Ovary (tissue), 7 donors: ENCODE measurements at regions not wholly inside any gene's neighbourhood (a gene's known extent, or its start where the extent isn't known, plus 50 kb on each side); places are given as distances from the start of the nearest gene placed in this dataset.

Experiments used
- DNase-seq, 5 donors: peaks; one replicate each; pipeline ENCODE4 v3.0.0-alpha.2; 2019 to 2020
- H3K27ac ChIP-seq, 2 donors: fragments of 200-600 bp; one replicate each; pipeline versions ENCODE4 v1.5.1 to v1.8.0; 2019 to 2022
- H3K27me3 ChIP-seq: fragments of 200-600 bp; one replicate; pipeline ENCODE4 v1.8.0; 2022
- H3K36me3 ChIP-seq: fragments of 200-600 bp; sonication (generic); one replicate; pipeline ENCODE4 v1.5.1; 2019
- H3K4me1 ChIP-seq: one replicate; pipeline ENCODE4 v1.8.1; 2013; ENCODE audit warnings: mild to moderate bottlenecking, moderate library complexity; ENCODE audit not compliant: insufficient read depth
- H3K4me3 ChIP-seq: fragments of 200-600 bp; sonication (generic); one replicate; pipeline ENCODE4 v1.5.1; 2017
- H3K9me3 ChIP-seq, 2 donors: fragments of 200-600 bp in 1 of 2; sonication (generic) in 1 of 2; one replicate each; pipeline versions ENCODE4 v1.5.1 to v1.8.1; 2013 to 2019; ENCODE audit warnings: mild to moderate bottlenecking in 1 of 2, moderate library complexity in 1 of 2
- CTCF ChIP-seq, 3 donors: fragments of 450-650 bp in 2 of 3; fragments of 200-600 bp in 1 of 3; IDR thresholded peaks; one replicate each; pipeline versions ENCODE4 v1.5.1 to v1.8.0; 2016 to 2022; ENCODE audit warnings: antibody characterized with exemption in 3 of 3, mild to moderate bottlenecking in 1 of 3
- EP300 ChIP-seq: sonication (generic); formaldehyde crosslinking; IDR thresholded peaks from one replicate; pipeline ENCODE4 v1.6.1; 2017; ENCODE audit warnings: antibody characterized with exemption
- POLR2A ChIP-seq: fragments of 450-650 bp; IDR thresholded peaks from one replicate; pipeline ENCODE4 v1.6.1; 2017; ENCODE audit warnings: antibody characterized with exemption, mild to moderate bottlenecking, moderate library complexity
- WGBS, 3 donors: extraction: QIAGEN DNeasy Blood & Tissue Kit in 1 of 3; methylation state at CpG; one replicate each; pipeline versions ENCODE4 v1.1.5 to v1.1.7; 2013 to 2017; 5-methylcytosine and 5-hydroxymethylcytosine counted together
- intact Hi-C, 4 donors: fragments of 100-400 bp; cut with DNase I; formaldehyde crosslinking; loops; one replicate each; pipeline versions ENCODE4 v1.11.0 to v1.15.1; 2022 to 2023
- donor health status: DM: no; HTN: no; CAD: no; lungs with moderate emphysema.
- donor health status: DM: no; HTN: no; CAD: no.
- donor health status: Bipolar disorder and iron deficiency.
- donor health status: DM: no; HTN: no; CAD: no.
- donor health status: DM: yes; HTN: yes; CAD: no.

GRCh38 chr5:71922584-71923106, 184.6 kb upstream of the MAP1B start:
- no peak overlapping the region for H3K27ac ChIP-seq
- DNase-seq: no peak
- no peak for TF ChIP-seq POLR2A
- no peak for TF ChIP-seq EP300
- TF ChIP-seq CTCF (IDR thresholded peaks at IDR 0.05): no peak

GRCh38 chr5:71923755-71924154, 183.5 kb upstream of the MAP1B start:
- H3K4me3 ChIP-seq: no peak overlapping the region
- H3K4me1 ChIP-seq: no peaks in the 10 kb centered on the region
- H3K36me3 ChIP-seq: no peaks in the 10 kb centered on the region
- intact Hi-C loops: no loop called here
- H3K27ac ChIP-seq: no peak overlapping the region
- TF ChIP-seq POLR2A (no peak), CTCF (IDR thresholded peaks at IDR 0.05) (no peak), EP300 (no peak)
- 93 to 95% (median 94%) methylated on average over 2 of the region's 2 CpGs for WGBS, 3 donors
- DNase-seq: no peak
- H3K27me3 ChIP-seq: no peaks in the 10 kb centered on the region
- H3K9me3 ChIP-seq: no peaks in the 10 kb centered on the region

More at GRCh38 chr5:71922584-71923106, 184.6 kb upstream of the MAP1B start:
- H3K4me3 ChIP-seq: no peak overlapping the region
- no peaks in the 10 kb centered on the region for H3K27me3 ChIP-seq
- intact Hi-C loops: no loop called here
- H3K36me3 ChIP-seq: no peaks in the 10 kb centered on the region
- no peaks in the 10 kb centered on the region for H3K4me1 ChIP-seq
- H3K9me3 ChIP-seq: no peaks in the 10 kb centered on the region

- H3K4me1 ChIP-seq: no peaks in the 10 kb centered on the region
- no peaks in the 10 kb centered on the region for H3K27me3 ChIP-seq
- DNase-seq: no peak
- no peaks in the 10 kb centered on the region for H3K36me3 ChIP-seq
- intact Hi-C loops: no loop called here
- H3K27ac ChIP-seq: no peak overlapping the region
- H3K9me3 ChIP-seq: no peaks in the 10 kb centered on the region
- TF ChIP-seq POLR2A (no peak), EP300 (no peak), CTCF (IDR thresholded peaks at IDR 0.05) (no peak)
- no peak overlapping the region for H3K4me3 ChIP-seq
These were observed 182.9 kb upstream of the MAP1B start for GRCh38 chr5:71924325-71924724.

GRCh38 chr5:71924980-71925379, 182.3 kb upstream of the MAP1B start:
- Histone ChIP-seq H3K4me1 (no peaks in the 10 kb centered on the region), H3K27me3 (no peaks in the 10 kb centered on the region), H3K4me3 (no peak overlapping the region), H3K27ac (no peak overlapping the region), H3K36me3 (no peaks in the 10 kb centered on the region), H3K9me3 (no peaks in the 10 kb centered on the region)
- WGBS, 3 donors: 61 to 77% (median 74%) methylated on average over 3 of the region's 3 CpGs
- DNase-seq: no peak
- TF ChIP-seq CTCF (IDR thresholded peaks at IDR 0.05) (no peak), EP300 (no peak), POLR2A (no peak)
- intact Hi-C loops: no loop called here
